Astrocyte (in vitro differentiated cells and primary cell): ENCODE measurements at regions not wholly inside any gene's neighbourhood (a gene's known extent, or its start where the extent isn't known, plus 50 kb on each side); places are given as distances from the start of the nearest gene placed in this dataset.

Experiments
- EZH2 ChIP-seq: IDR thresholded peaks from 2 replicates; pipeline ENCODE4 v1.6.1; 2012; ENCODE audit warnings: mild to moderate bottlenecking, low read length, inconsistent platforms; ENCODE audit not compliant: insufficient read depth
- TF ChIP-seq, protein P1 (sequence below): IDR thresholded peaks from 2 replicates; pipeline ENCODE4 v1.5.1; 2011; ENCODE audit warnings: low read depth, mild to moderate bottlenecking, inconsistent platforms, low read length, moderate library complexity; ENCODE audit not compliant: insufficient read depth

DNA sequence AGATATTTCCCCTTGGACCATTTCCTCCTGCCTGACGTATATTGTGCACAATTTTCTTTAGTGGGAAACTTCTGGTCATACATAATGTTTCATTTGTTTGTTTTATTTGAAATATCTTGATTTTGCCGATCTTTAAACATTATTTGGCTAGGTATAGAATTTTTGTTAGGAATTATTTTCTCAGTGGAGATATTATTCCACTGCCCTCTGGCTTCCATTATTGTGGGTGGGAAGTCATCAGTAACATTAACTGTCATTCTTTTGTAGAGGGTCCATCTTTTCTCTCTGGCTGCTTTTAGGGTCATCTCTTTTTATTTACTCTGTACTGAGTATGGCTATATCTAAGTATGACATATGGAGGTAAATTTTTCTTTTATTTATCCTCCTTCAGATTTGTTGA is 135.5 kb upstream of the LIPC start:
- TF ChIP-seq, protein P1, sequence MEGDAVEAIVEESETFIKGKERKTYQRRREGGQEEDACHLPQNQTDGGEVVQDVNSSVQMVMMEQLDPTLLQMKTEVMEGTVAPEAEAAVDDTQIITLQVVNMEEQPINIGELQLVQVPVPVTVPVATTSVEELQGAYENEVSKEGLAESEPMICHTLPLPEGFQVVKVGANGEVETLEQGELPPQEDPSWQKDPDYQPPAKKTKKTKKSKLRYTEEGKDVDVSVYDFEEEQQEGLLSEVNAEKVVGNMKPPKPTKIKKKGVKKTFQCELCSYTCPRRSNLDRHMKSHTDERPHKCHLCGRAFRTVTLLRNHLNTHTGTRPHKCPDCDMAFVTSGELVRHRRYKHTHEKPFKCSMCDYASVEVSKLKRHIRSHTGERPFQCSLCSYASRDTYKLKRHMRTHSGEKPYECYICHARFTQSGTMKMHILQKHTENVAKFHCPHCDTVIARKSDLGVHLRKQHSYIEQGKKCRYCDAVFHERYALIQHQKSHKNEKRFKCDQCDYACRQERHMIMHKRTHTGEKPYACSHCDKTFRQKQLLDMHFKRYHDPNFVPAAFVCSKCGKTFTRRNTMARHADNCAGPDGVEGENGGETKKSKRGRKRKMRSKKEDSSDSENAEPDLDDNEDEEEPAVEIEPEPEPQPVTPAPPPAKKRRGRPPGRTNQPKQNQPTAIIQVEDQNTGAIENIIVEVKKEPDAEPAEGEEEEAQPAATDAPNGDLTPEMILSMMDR, result no peak
- TF ChIP-seq EZH2, result no peak
